ENCODE measurements at regions not wholly inside any gene's neighbourhood (a gene's known extent, or its start where the extent isn't known, plus 50 kb on each side); places are given as distances from the start of the nearest gene placed in this dataset.
"Not testable (repeated sequence)": the region's sequence is repeated elsewhere in the genome, so short reads cannot be mapped to it uniquely, and the experiment has no call there.

DNA sequence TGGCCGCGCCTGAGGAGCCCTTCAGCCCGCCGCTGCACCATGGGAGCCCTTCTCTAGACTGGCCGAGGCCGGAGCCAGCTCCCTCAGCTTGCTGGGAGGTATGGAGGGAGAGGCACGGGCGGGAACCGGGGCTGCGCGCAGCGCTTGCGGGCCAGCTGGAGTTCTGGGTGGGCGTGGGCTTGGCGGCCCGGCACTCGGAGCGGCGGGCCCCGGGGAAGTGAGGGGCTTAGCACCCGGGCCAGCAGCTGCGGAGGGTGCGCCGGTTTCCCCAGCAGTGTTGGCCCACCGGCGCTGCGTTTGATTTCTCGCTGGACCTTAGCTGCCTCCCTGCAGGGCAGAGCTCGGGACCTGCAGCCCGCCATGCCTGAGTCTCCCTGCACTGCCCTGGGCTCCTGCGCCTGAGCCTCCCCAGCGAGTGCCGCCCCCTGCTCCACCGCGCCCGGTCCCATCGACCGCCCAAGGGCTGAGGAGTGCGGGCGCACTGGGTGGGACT, 1890.0 kb upstream of the PCDH20 start:
- CTCF ChIA-PET, result no interaction called here
- no peak overlapping the region for H3K4me3 Mint-ChIP-seq

DNA sequence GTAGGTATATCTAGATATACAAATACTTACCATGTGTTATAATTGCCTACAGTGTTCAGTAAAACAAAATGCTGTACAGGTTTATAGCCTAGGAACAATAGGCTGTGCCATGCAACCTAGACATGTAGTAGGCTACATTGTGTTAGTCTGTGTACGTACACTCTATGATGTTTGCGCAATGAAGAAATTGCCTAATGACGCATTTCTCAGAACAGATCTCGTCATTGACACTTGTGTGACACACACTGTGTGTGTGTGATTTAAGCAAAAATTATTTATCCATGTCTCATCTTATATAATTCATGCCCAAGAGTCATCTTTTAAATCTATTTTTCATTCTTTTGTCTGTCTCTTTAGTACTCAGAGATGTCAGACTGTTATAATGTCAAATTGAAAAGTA, 1888.8 kb upstream of the PCDH20 start:
- Mint-ChIP-seq H3K9me3 (peaks cover 7% of the 10 kb centered on the region), H3K4me3 (no peak overlapping the region), H3K27ac (no peak overlapping the region), H3K36me3 (no peaks in the 10 kb centered on the region), H3K4me1 (no peaks in the 10 kb centered on the region), H3K27me3 (no peaks in the 10 kb centered on the region)
- no peak for DNase-seq
- CTCF ChIA-PET, result interaction anchor here (0.7 kb wide), 1 partner anchor 159 kb away, joined by 3 read pairs; no protein-coding TSS in a partner anchor

More for the DNA sequence above, 1890.0 kb upstream of the PCDH20 start:
- H3K36me3 Mint-ChIP-seq, result no peaks in the 10 kb centered on the region
- H3K9me3 Mint-ChIP-seq, result peaks cover 7% of the 10 kb centered on the region
- H3K4me1 Mint-ChIP-seq, result no peaks in the 10 kb centered on the region
- no peak for DNase-seq
- H3K27me3 Mint-ChIP-seq, result no peaks in the 10 kb centered on the region
- H3K27ac Mint-ChIP-seq, result no peak overlapping the region

DNA sequence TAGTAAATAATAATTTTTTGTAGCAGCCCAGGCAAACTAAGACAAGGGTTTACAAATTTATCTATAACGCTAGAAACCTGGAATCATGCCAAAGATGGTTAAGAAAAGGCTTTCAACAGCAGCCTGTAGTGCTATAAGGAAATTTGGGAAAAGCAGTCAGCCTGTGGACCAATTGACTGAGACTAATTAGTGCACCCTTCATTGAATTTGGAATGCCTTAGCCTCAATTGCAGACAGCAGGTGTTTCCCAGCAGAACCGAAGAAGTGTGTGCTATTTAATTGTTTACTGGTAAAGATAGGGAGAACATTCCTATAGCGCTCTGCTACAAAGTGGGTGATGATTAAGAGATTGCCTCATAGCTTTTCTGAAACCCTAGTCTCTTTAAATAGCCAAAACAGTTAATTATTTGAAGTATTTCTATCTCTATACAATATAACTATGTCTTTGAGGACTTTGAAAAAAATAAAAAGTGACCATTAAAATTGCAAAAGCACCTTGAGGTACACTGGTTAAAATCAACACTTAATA, 1884.3 kb upstream of the PCDH20 start:
- Mint-ChIP-seq H3K9me3 (peaks cover 4% of the 10 kb centered on the region), H3K27me3 (no peaks in the 10 kb centered on the region), H3K4me1 (no peaks in the 10 kb centered on the region), H3K4me3 (no peak overlapping the region), H3K36me3 (no peaks in the 10 kb centered on the region), H3K27ac (no peak overlapping the region)
- DNase-seq, result no peak
- CTCF ChIA-PET, result no interaction called here

DNA sequence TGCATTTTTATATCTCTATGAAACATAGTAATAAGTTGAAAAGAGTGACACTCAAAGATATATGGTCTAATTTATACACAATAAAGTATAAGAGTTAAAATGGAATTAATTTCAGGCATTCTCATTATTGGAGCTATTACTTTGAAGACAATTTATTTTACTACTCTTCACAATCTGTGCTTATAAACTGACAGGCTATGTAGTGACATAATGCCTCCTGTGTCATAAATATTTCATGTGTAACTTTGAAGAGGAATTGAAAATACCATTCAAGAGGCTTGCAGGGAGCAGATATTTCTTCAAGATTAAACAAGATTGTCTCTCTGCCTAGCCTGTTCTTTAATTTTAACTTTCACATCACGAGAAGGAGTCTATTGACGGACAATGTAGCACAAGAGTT, 1881.5 kb upstream of the PCDH20 start:
- Mint-ChIP-seq H3K36me3 (no peaks in the 10 kb centered on the region), H3K4me1 (no peaks in the 10 kb centered on the region), H3K4me3 (no peak overlapping the region), H3K9me3 (no peaks in the 10 kb centered on the region), H3K27ac (no peak overlapping the region), H3K27me3 (no peaks in the 10 kb centered on the region)
- CTCF ChIA-PET, result interaction anchor here (0.6 kb wide), 1 partner anchor 19 kb away, joined by 3 read pairs; no protein-coding TSS in a partner anchor
- no peak for DNase-seq

DNA sequence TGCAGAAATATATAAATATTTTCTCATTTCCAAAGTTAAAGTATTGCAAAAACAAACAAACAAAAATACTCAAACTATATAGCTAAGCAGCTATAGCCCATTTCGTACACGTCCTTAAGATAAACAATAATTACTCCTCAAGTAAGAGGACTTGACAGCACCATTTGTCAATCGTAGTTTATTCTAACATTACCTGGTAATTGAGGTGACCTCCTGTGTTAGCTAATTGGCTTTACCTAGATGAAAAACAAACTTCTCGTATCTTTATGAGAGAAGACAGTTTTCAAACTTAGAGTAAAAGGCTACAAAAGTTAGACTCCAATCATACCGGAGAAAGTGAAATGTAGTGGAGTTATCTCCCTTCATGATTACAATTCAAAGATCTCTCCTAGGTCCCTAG, 1876.1 kb upstream of the PCDH20 start:
- H3K27me3 Mint-ChIP-seq, result no peaks in the 10 kb centered on the region
- peaks cover 1% of the 10 kb centered on the region for H3K9me3 Mint-ChIP-seq
- H3K4me3 Mint-ChIP-seq, result no peak overlapping the region
- no peaks in the 10 kb centered on the region for H3K4me1 Mint-ChIP-seq
- H3K36me3 Mint-ChIP-seq, result no peaks in the 10 kb centered on the region
- DNase-seq, result no peak
- CTCF ChIA-PET, result no interaction called here
- H3K27ac Mint-ChIP-seq, result no peak overlapping the region

DNA sequence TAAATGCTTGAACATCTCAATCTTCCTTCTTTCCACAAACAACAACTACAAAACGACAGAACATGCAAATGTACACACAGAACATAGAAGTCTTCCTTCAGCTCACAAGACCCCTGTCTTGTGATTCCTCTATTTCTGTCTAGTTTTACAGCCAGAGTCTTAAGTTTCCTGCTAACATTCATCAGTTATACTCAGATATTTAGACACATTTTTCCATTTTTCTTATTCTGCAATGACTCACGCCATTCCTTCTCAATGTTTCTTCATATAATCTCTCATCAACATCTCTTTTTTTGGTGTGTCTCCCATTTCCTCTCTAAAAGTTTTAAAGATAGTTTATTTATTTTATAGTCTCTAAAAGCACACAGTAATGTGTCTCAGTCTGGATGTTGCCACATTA, 1872.9 kb upstream of the PCDH20 start:
- Mint-ChIP-seq H3K4me1 (no peaks in the 10 kb centered on the region), H3K9me3 (peaks cover 1% of the 10 kb centered on the region), H3K27ac (no peak overlapping the region), H3K27me3 (no peaks in the 10 kb centered on the region), H3K36me3 (no peaks in the 10 kb centered on the region), H3K4me3 (no peak overlapping the region)
- DNase-seq, result no peak
- CTCF ChIA-PET, result no interaction called here

DNA sequence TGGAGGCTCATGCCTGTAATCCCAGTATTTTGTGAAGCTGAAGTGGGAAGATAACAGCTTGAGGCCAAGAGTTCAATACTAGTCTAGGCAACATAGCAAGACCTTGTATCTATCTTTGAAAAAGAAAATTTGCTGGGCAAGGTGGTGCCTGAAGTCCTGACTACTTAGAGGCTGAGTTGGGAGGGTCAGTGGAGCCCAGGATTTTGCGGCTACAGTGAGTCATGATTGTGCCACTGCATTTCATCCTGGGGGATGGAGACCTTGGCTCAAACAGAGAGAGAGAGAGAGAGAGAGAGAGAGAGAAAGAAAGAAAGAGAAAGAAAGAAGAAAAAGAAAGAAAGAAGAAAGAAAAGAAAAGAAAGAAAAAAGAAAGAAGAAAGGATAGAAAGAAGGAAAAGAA, 1872.3 kb upstream of the PCDH20 start:
- Mint-ChIP-seq H3K4me1 (no peaks in the 10 kb centered on the region), H3K9me3 (peaks cover 1% of the 10 kb centered on the region), H3K27me3 (no peaks in the 10 kb centered on the region), H3K4me3 (no peak overlapping the region), H3K36me3 (no peaks in the 10 kb centered on the region), H3K27ac (no peak overlapping the region)
- no peak for DNase-seq
- CTCF ChIA-PET, result no interaction called here

DNA sequence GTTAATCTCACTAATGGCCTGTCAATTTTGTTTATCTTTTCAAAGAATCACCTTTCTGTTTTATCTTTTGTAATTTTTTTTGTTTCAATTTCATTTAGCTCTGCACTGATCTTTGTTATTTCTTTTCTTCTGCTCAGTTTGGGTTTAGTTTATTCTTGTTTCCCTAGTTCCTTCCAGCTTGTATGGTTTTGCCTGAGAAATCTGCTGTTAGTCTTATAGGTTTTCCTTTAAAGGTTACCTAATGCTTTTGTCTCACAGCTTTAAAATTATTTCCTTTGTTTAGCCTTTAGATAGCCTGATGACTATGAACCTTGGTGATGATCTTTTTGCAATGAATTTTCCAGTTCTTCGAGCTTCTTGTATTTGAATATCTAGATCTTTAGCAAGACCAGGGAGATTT, 1869.8 kb upstream of the PCDH20 start:
- Mint-ChIP-seq H3K27ac (no peak overlapping the region), H3K9me3 (peaks cover 1% of the 10 kb centered on the region), H3K4me1 (no peaks in the 10 kb centered on the region), H3K36me3 (no peaks in the 10 kb centered on the region), H3K27me3 (no peaks in the 10 kb centered on the region), H3K4me3 (no peak overlapping the region)
- CTCF ChIA-PET, result no interaction called here
- no peak for DNase-seq

DNA sequence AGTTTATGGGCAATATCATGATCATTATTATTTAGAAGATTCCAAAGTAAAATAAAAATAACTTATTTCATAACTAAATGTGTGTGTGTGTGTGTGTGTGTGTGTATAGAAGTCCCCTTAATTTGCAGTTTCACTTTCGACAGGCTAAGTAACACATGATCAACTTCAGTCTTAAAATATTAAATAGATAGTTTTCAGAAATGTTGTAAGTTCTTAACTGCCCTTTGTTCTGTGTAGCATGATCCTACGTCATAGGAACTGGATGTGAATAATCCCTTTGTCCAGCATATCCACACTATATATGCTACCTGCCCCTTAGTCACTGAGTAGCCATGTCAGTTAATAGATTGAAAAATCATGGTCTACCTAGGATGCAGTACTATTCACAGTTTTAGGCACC, 1863.5 kb upstream of the PCDH20 start:
- no peaks in the 10 kb centered on the region for H3K4me1 Mint-ChIP-seq
- no peak overlapping the region for H3K4me3 Mint-ChIP-seq
- H3K27ac Mint-ChIP-seq, result no peak overlapping the region
- peaks cover 7% of the 10 kb centered on the region for H3K9me3 Mint-ChIP-seq
- H3K36me3 Mint-ChIP-seq, result no peaks in the 10 kb centered on the region
- no peaks in the 10 kb centered on the region for H3K27me3 Mint-ChIP-seq
- CTCF ChIA-PET, result no interaction called here
- DNase-seq, result no peak

DNA sequence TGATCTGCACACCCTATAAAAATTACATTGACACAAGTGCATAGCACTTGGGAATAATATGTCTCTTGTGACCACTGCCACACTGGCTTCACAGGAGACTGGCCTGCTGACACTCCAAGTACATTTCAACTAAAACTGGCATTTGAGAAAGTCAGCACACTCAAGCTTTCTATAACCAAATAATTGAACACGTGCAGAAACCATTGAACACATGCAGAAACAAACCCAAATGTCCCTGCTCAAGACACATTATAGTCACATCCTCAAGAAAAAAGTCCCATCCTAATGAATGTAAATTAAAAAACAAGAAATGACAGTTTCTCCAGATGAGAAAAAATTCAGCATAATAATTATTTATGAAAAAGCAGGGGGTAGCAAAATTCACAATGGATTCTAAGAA, 1859.1 kb upstream of the PCDH20 start:
- Mint-ChIP-seq H3K27me3 (no peaks in the 10 kb centered on the region), H3K27ac (no peak overlapping the region), H3K4me1 (no peaks in the 10 kb centered on the region), H3K4me3 (no peak overlapping the region), H3K36me3 (no peaks in the 10 kb centered on the region), H3K9me3 (peaks cover 9% of the 10 kb centered on the region)
- CTCF ChIA-PET, result no interaction called here
- no peak for DNase-seq

DNA sequence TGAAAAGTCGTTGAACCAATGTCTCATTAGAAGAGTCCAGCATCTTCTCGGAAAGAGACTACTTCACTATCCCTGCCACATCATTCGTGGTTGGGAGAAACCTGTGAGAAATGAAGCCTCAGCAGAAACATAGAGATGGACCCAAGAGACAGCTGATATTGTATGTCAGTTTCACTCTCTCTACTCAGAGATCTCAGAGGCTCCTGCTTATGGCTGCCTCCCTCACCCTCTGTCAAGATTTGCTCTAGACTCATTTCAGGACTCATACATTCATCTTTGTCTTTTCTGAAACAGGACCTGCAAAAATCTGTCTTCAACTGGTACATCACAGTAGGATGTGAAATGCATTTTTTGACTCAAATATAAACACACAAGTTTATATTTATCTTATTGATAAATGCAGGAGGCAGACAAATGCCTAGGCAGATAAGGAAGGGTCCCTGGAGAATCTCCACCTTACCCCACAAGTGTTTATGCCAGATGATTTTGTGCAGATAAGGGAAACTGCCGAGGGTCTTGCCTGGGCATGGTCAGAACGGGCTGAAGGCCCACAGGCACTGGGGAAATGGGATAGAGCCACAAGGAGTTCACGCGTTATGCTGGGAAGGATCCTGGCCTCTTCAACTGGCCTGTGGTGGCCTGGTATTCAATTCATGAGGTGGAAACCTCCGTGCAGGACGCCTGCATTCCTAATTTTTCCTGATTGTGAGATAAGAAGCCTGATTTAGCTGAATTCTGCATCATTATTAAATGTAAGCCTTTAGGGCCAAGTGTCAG, 1834.0 kb upstream of the PCDH20 start:
- no peaks in the 10 kb centered on the region for H3K4me1 Mint-ChIP-seq
- no peak overlapping the region for H3K4me3 Mint-ChIP-seq
- no peak overlapping the region for H3K27ac Mint-ChIP-seq
- no peaks in the 10 kb centered on the region for H3K9me3 Mint-ChIP-seq
- DNase-seq, result no peak
- CTCF ChIA-PET, result no interaction called here
- H3K36me3 Mint-ChIP-seq, result no peaks in the 10 kb centered on the region
- no peaks in the 10 kb centered on the region for H3K27me3 Mint-ChIP-seq

DNA sequence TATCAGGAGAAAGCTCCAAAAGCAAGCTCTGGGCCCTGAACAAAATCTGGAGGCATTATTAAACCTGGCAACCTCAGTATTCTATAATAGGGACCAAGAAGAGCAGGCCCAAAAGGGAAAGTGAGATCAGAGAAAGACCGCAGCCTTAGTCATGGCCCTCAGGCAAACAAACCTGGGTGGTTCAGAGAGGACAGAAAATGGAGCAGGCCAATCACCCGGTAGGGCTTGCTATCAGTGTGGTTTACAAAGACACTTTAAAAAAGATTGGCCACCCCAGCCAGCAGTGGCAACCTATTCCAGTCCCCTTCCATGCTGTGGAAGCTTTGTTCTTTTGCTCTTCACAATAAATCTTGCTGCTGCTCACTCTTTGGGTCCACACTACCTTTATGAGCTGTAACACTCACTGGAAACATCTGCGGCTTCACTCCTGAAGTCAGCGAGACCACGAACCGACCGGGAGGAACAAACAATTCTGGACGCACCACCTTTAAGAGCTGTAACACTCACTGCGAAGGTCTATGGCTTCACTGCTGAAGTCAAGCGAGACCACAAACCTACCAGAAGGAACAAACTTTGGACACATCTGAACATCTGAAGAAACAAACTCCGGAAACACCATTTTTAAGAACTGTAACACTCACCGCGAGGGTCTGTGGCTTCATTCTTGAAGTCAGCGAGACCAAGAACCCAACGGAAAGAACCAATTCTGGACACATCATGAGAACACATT, 1821.2 kb upstream of the PCDH20 start:
- H3K27me3 Mint-ChIP-seq, CTCF ChIA-PET, H3K4me3 Mint-ChIP-seq, H3K4me1 Mint-ChIP-seq, H3K27ac Mint-ChIP-seq, H3K36me3 Mint-ChIP-seq, DNase-seq, H3K9me3 Mint-ChIP-seq: not testable (repeated sequence)

DNA sequence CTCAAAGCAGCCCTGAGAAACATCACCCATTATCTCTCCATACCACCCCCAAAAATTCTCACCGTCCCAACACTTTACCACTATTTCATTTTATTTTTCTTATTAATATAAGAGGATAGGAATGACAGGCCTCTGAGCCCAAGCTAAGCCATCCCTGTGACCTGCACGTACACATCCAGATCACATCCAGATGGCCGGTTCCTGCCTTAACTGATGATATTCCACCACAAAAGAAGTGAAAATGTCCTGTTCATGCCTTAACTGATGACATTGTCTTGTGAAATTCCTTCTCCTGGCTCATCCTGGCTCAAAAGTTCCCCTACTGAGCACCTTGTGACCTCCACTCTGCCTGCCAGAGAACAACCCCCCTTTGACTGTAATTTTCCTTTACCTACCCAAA, 1802.9 kb upstream of the PCDH20 start:
- H3K27me3 Mint-ChIP-seq, H3K4me1 Mint-ChIP-seq, H3K36me3 Mint-ChIP-seq, H3K27ac Mint-ChIP-seq, DNase-seq, CTCF ChIA-PET, H3K4me3 Mint-ChIP-seq: not testable (repeated sequence)
- peaks cover 22% of the 10 kb centered on the region for H3K9me3 Mint-ChIP-seq

DNA sequence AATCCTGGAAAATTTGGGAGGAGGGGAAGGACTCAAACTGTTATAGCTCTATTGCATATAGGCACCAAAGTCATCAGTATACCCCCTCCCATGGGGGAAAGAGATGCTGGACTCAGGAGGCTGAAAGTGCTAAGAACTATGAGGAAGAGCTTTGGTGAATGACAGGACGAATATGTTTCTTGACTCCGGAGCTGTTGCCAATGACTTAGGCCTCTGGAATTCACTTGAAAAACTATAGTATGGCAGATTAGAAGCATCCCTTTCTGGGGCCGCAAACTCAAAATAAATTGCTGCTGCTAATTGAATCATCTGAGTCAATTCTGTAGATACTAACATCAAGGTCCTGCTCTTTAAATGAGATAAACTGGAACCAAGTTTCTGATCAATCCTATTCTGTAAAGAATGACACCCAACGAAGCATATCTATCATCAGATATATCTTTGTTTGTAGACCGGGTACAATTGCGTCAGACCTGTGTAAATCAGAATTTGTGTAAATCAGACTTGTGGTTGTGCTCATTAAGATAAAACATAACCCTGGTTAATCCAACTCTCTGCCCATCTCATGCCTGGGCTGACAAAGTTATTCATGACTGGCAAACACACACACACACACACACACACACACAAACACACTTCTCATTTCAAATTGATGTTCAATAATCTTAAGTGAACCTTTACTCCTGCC, 1793.8 kb upstream of the PCDH20 start:
- no peak for DNase-seq
- no peaks in the 10 kb centered on the region for H3K27me3 Mint-ChIP-seq
- H3K9me3 Mint-ChIP-seq, result peaks cover 5% of the 10 kb centered on the region
- H3K4me3 Mint-ChIP-seq, result no peak overlapping the region
- CTCF ChIA-PET, result interaction anchor here (1.5 kb wide), 1 partner anchor 11 kb away, joined by 4 read pairs; no protein-coding TSS in a partner anchor
- H3K36me3 Mint-ChIP-seq, result no peaks in the 10 kb centered on the region
- no peak overlapping the region for H3K27ac Mint-ChIP-seq
- no peaks in the 10 kb centered on the region for H3K4me1 Mint-ChIP-seq

All from activated naive CD4-positive, alpha-beta T cell treated with anti-CD3 and anti-CD28 coated beads, Interleukin-2, amount 10 ng/mL, durations not matched to agents 7 days and 5 days (primary cell).